ENCODE measurements at regions not wholly inside any gene's neighbourhood (a gene's known extent, or its start where the extent isn't known, plus 50 kb on each side); places are given as distances from the start of the nearest gene placed in this dataset.

GRCh38 chr2:174016447-174016846 lies 51.3 kb upstream of the SP3 start:
- TF ChIP-seq CTCF (IDR thresholded peaks at IDR 0.05) = no peak
- no peak for TF ChIP-seq POLR2A (IDR thresholded peaks at IDR 0.05)
